GM23248 (cell line): ENCODE measurements at regions not wholly inside any gene's neighbourhood (a gene's known extent, or its start where the extent isn't known, plus 50 kb on each side); places are given as distances from the start of the nearest gene placed in this dataset.

Experiments used
- EZH2 ChIP-seq: fragments of 200-600 bp; sonication (generic); IDR thresholded peaks from 2 replicates; pipeline ENCODE4 v1.6.1; 2018; ENCODE audit warnings: antibody characterized with exemption, mild to moderate bottlenecking; ENCODE audit not compliant: insufficient read depth, poor library complexity, severe bottlenecking
- EZH2phosphoT487 ChIP-seq: fragments of 200-600 bp; sonication (generic); IDR thresholded peaks from 2 replicates; pipeline ENCODE4 v1.6.1; 2018; ENCODE audit warnings: antibody characterized with exemption, moderate library complexity, mild to moderate bottlenecking, low read depth; ENCODE audit not compliant: insufficient read depth

- TF ChIP-seq EZH2 (no peak), EZH2phosphoT487 (no peak)
Measured at GRCh38 chr12:71283883-71284282, 126.1 kb upstream of the TSPAN8 start.
